SK-N-SH treated with all-trans-retinoic acid at 6 μM for 48 hours (cell line): ENCODE measurements at regions not wholly inside any gene's neighbourhood (a gene's known extent, or its start where the extent isn't known, plus 50 kb on each side); places are given as distances from the start of the nearest gene placed in this dataset.

Source experiments
- ATAC-seq: fragments of 200-7000 bp; cut with Tn5 transposase; 3 replicates; pipeline ENCODE4 v1.9.1; 2020; ENCODE audit warnings: mild to moderate bottlenecking, moderate library complexity
- ARNTL ChIP-seq: fragments of 450-650 bp; formaldehyde crosslinking; IDR thresholded peaks from 2 replicates; pipeline ENCODE4 v1.5.0; 2020; ENCODE audit warnings: low read depth, mild to moderate bottlenecking, moderate library complexity, borderline replicate concordance
- BACH2 ChIP-seq: fragments of 250-450 bp; sonication (Bioruptor Pico); IDR thresholded peaks from 2 replicates; pipeline ENCODE4 v1.9.0; 2021; ENCODE audit warnings: mild to moderate bottlenecking, borderline replicate concordance
- CREB5 ChIP-seq: fragments of 250-450 bp; sonication (Bioruptor Pico); IDR thresholded peaks from 2 replicates; pipeline ENCODE4 v1.5.1; 2020; ENCODE audit warnings: low read depth, mild to moderate bottlenecking, moderate library complexity
- CSDC2 ChIP-seq: fragments of 250-450 bp; sonication (Bioruptor Pico); IDR thresholded peaks from 2 replicates; pipeline ENCODE4 v1.5.0; 2020; ENCODE audit warnings: mild to moderate bottlenecking, moderate library complexity
- CSRNP3 ChIP-seq: fragments of 250-450 bp; sonication (Bioruptor Pico); IDR thresholded peaks from 2 replicates; pipeline ENCODE4 v1.5.1; 2021; ENCODE audit warnings: mild to moderate bottlenecking, moderate library complexity
- ESRRG ChIP-seq: fragments of 250-450 bp; sonication (Bioruptor Pico); IDR thresholded peaks from 2 replicates; pipeline ENCODE4 v1.6.1; 2021; ENCODE audit warnings: mild to moderate bottlenecking
- GLIS3 ChIP-seq: fragments of 250-450 bp; sonication (Bioruptor Pico); IDR thresholded peaks from 2 replicates; pipeline ENCODE4 v1.5.0; 2020; ENCODE audit warnings: mild to moderate bottlenecking, moderate library complexity
- ISL1 ChIP-seq: fragments of 250-450 bp; sonication (Bioruptor Pico); IDR thresholded peaks from 2 replicates; pipeline ENCODE4 v2.1.2; 2022; ENCODE audit warnings: mild to moderate bottlenecking, moderate library complexity
- OSR1 ChIP-seq: fragments of 250-450 bp; sonication (Bioruptor Pico); IDR thresholded peaks from 2 replicates; pipeline ENCODE4 v1.8.0; 2022; ENCODE audit warnings: moderate library complexity, mild to moderate bottlenecking, inconsistent platforms
- PATZ1 ChIP-seq: fragments of 250-450 bp; sonication (Bioruptor Pico); IDR thresholded peaks from 2 replicates; pipeline ENCODE4 v1.8.0; 2020; ENCODE audit warnings: mild to moderate bottlenecking, moderate library complexity, borderline replicate concordance
- POU6F1 ChIP-seq: fragments of 250-450 bp; sonication (Bioruptor Pico); IDR thresholded peaks from 2 replicates; pipeline ENCODE4 v1.8.0; 2021; ENCODE audit warnings: low read depth, mild to moderate bottlenecking, moderate library complexity, borderline replicate concordance
- PPARA ChIP-seq: fragments of 250-450 bp; sonication (Bioruptor Pico); IDR thresholded peaks from 2 replicates; pipeline ENCODE4 v1.5.0; 2020; ENCODE audit warnings: mild to moderate bottlenecking, borderline replicate concordance
- RARB ChIP-seq: fragments of 250-450 bp; sonication (Bioruptor Pico); IDR thresholded peaks from 2 replicates; pipeline ENCODE4 v1.8.0; 2021; ENCODE audit warnings: mild to moderate bottlenecking, moderate library complexity
- TCF4 ChIP-seq: fragments of 250-450 bp; sonication (Bioruptor Pico); IDR thresholded peaks from 2 replicates; pipeline ENCODE4 v1.8.0; 2021; ENCODE audit warnings: mild to moderate bottlenecking, moderate library complexity, borderline replicate concordance
- TOX ChIP-seq: fragments of 250-450 bp; sonication (Bioruptor Pico); IDR thresholded peaks from 2 replicates; pipeline ENCODE4 v1.8.0; 2021; ENCODE audit warnings: mild to moderate bottlenecking, moderate library complexity, borderline replicate concordance
- TSHZ2 ChIP-seq: fragments of 250-450 bp; sonication (Bioruptor Pico); IDR thresholded peaks from 2 replicates; pipeline ENCODE4 v1.5.0; 2020; ENCODE audit warnings: mild to moderate bottlenecking, moderate library complexity
- ZC3H10 ChIP-seq: fragments of 250-450 bp; sonication (Bioruptor Pico); IDR thresholded peaks from 2 replicates; pipeline ENCODE4 v1.5.1; 2021; ENCODE audit warnings: mild to moderate bottlenecking, moderate library complexity
- ZFP3 ChIP-seq: fragments of 250-450 bp; sonication (Bioruptor Pico); IDR thresholded peaks from 2 replicates; pipeline ENCODE4 v1.5.0; 2020; ENCODE audit warnings: mild to moderate bottlenecking, moderate library complexity
- ZFP30 ChIP-seq: fragments of 450-650 bp; formaldehyde crosslinking; IDR thresholded peaks from 2 replicates; pipeline ENCODE4 v1.5.0; 2022; ENCODE audit warnings: mild to moderate bottlenecking, moderate library complexity
- ZNF70 ChIP-seq: fragments of 450-650 bp; formaldehyde crosslinking; IDR thresholded peaks from 2 replicates; pipeline ENCODE4 v1.5.0; 2020; ENCODE audit warnings: mild to moderate bottlenecking, moderate library complexity
- ZNF8 ChIP-seq: fragments of 450-650 bp; formaldehyde crosslinking; IDR thresholded peaks from 2 replicates; pipeline ENCODE4 v1.5.0; 2020; ENCODE audit warnings: mild to moderate bottlenecking, moderate library complexity

- TF ChIP-seq RARB: no peak
- no peak for TF ChIP-seq POU6F1 (CRISPR knock-in tag)
- TF ChIP-seq ESRRG (CRISPR knock-in tag): no peak
- no peak for TF ChIP-seq PATZ1 (CRISPR knock-in tag)
- no peak for TF ChIP-seq ISL1 (CRISPR knock-in tag)
- TF ChIP-seq ZNF8 (CRISPR knock-in tag): no peak
- TF ChIP-seq CSRNP3 (CRISPR knock-in tag): no peak
- no peak for TF ChIP-seq CSDC2 (CRISPR knock-in tag)
- TF ChIP-seq OSR1 (CRISPR knock-in tag): no peak
- TF ChIP-seq TSHZ2 (CRISPR knock-in tag): no peak
- TF ChIP-seq, all 23 proteins: peak for 0
- no peak for ATAC-seq
Observed at GRCh38 chr6:33924681-33925080, 120.9 kb upstream of the MLN start.

- ATAC-seq: no peak
- TF ChIP-seq CREB5 (CRISPR knock-in tag) (no peak), TCF4 (no peak), ZFP30 (CRISPR knock-in tag) (no peak)
Observed at GRCh38 chr6:33923857-33924514, 120.2 kb upstream of the MLN start.

GRCh38 chr6:33921745-33922144, 117.9 kb upstream of the MLN start:
- no peak for ATAC-seq
- no peak for TF ChIP-seq ZNF8 (CRISPR knock-in tag)
- no peak for TF ChIP-seq ZFP30 (CRISPR knock-in tag)
- TF ChIP-seq ZNF70 (CRISPR knock-in tag): no peak
- no peak for TF ChIP-seq PPARA (CRISPR knock-in tag)
- TF ChIP-seq CSRNP3 (CRISPR knock-in tag): no peak
- TF ChIP-seq ISL1 (CRISPR knock-in tag): no peak
- TF ChIP-seq ZC3H10: no peak
- TF ChIP-seq ZFP3 (CRISPR knock-in tag): no peak
- TF ChIP-seq BACH2 (CRISPR knock-in tag): no peak
- TF ChIP-seq ESRRG (CRISPR knock-in tag): no peak
- TF ChIP-seq PATZ1 (CRISPR knock-in tag): no peak
- no peak for TF ChIP-seq CSDC2 (CRISPR knock-in tag)
- no peak for TF ChIP-seq CREB5 (CRISPR knock-in tag)
- TF ChIP-seq RARB: no peak
- no peak for TF ChIP-seq POU6F1 (CRISPR knock-in tag)
- no peak for TF ChIP-seq GLIS3 (CRISPR knock-in tag)
- no peak for TF ChIP-seq ARNTL (CRISPR knock-in tag)
- TF ChIP-seq TOX (CRISPR knock-in tag): no peak
